Panc1 (cell line): ENCODE measurements at regions not wholly inside any gene's neighbourhood (a gene's known extent, or its start where the extent isn't known, plus 50 kb on each side); places are given as distances from the start of the nearest gene placed in this dataset.

Experiments
- ATAC-seq: fragments of 200-7000 bp; cut with Tn5 transposase; 2 replicates; pipeline ENCODE4 v1.9.1; 2020; ENCODE audit warnings: mild to moderate bottlenecking, moderate library complexity
- BruUV-seq: library from RNA; stranded (reverse); fragments of 400-500 nt; replicated peaks from 2 replicates; lab custom pipeline; 2021; lab: Mats Ljungman, UMichigan
- CTCF ChIA-PET: fragments of 300-600 bp; sonication (Branson Sonifier 250); formaldehyde crosslinking; loops from one replicate; lab custom pipeline; 2022; ENCODE audit warnings: antibody characterized with exemption; lab: Charles Lee
- POLR2A ChIA-PET: fragments of 300-600 bp; sonication (Branson Sonifier 250); formaldehyde crosslinking; loops from one replicate; lab custom pipeline; 2022; ENCODE audit warnings: antibody characterized with exemption; lab: Charles Lee
- DNase-seq: peaks from one replicate; pipeline ENCODE4 v3.0.0-alpha.2; 2010; ENCODE audit warnings: low read depth, low spot score
- H3K27ac ChIP-seq: 2 replicates; pipeline ENCODE4 v1.5.1; 2011; ENCODE audit warnings: mild to moderate bottlenecking, low read length, inconsistent platforms
- H3K27me3 ChIP-seq: fragments of 200-500 bp; sonication (Bioruptor generic); 2 replicates; pipeline ENCODE4 v1.6.0; 2014; ENCODE audit warnings: low read length, inconsistent platforms; ENCODE audit not compliant: control insufficient read depth, insufficient read depth
- H3K36me3 ChIP-seq: fragments of 200-500 bp; sonication (Bioruptor generic); 2 replicates; pipeline ENCODE4 v1.5.1; 2014; ENCODE audit warnings: inconsistent platforms, mild to moderate bottlenecking, low read length, moderate library complexity; ENCODE audit not compliant: control insufficient read depth, insufficient read depth
- H3K4me1 ChIP-seq: 2 replicates; pipeline ENCODE4 v1.5.1; 2011; ENCODE audit warnings: inconsistent platforms, mild to moderate bottlenecking, low read length, moderate library complexity; ENCODE audit not compliant: control insufficient read depth, insufficient read depth
- H3K4me3 ChIP-seq, 2 experiments: 2 replicates each; pipeline ENCODE4 v1.5.1; 2011 to 2012; ENCODE audit warnings: low read depth in 2 of 2, low read length in 2 of 2, mild to moderate bottlenecking in 2 of 2, inconsistent platforms in 1 of 2, moderate library complexity in 1 of 2
- H3K9me3 ChIP-seq: fragments of 200-500 bp; sonication (Bioruptor generic); 2 replicates; pipeline ENCODE4 v1.5.1; 2014; ENCODE audit warnings: low read depth, mild to moderate bottlenecking, inconsistent platforms, low read length, moderate library complexity; ENCODE audit not compliant: control insufficient read depth, insufficient read depth
- CTCF ChIP-seq: fragments of 450-650 bp; IDR thresholded peaks from 2 replicates; pipeline ENCODE4 v1.5.1; 2017; ENCODE audit warnings: mild to moderate bottlenecking
- POLR2AphosphoS5 ChIP-seq: IDR thresholded peaks from 2 replicates; pipeline ENCODE4 v1.6.1; 2012; ENCODE audit warnings: mild to moderate bottlenecking, low read depth, low read length, moderate library complexity
- REST ChIP-seq, 2 experiments: IDR thresholded peaks; 2 replicates each; pipeline ENCODE4 v1.6.1; 2011 to 2012; ENCODE audit warnings: low read depth in 2 of 2, control low read depth in 1 of 2, low read length in 1 of 2, mild to moderate bottlenecking in 1 of 2, moderate library complexity in 1 of 2; ENCODE audit not compliant: insufficient read depth in 1 of 2
- SIN3A ChIP-seq: IDR thresholded peaks from 2 replicates; pipeline ENCODE4 v1.6.1; 2012; ENCODE audit warnings: low read depth, mild to moderate bottlenecking, low read length, moderate library complexity, borderline replicate concordance; ENCODE audit not compliant: insufficient read depth
- TCF7L2 ChIP-seq: IDR thresholded peaks from 2 replicates; pipeline ENCODE4 v1.6.1; 2011; ENCODE audit warnings: mild to moderate bottlenecking, low read depth, low read length, inconsistent platforms
- in situ Hi-C: cut with HindIII; loops from 2 replicates; pipeline ENCODE4 v1.10.0; 2016; ENCODE audit warnings: low sequenced_read_pairs, low pct_unique_long_range_greater_than_20kb
- intact Hi-C: fragments of 100-400 bp; cut with micrococcal nuclease; formaldehyde crosslinking; loops from one replicate; pipeline ENCODE4 v1.10.0; 2022; ENCODE audit not compliant: unreplicated experiment

- POLR2A ChIA-PET = no interaction called here
- intact Hi-C loops = no loop called here
- in situ Hi-C loops = no loop called here
Observed at GRCh38 chr12:59963546-59963945, 367.7 kb downstream of the SLC16A7 start.

DNA sequence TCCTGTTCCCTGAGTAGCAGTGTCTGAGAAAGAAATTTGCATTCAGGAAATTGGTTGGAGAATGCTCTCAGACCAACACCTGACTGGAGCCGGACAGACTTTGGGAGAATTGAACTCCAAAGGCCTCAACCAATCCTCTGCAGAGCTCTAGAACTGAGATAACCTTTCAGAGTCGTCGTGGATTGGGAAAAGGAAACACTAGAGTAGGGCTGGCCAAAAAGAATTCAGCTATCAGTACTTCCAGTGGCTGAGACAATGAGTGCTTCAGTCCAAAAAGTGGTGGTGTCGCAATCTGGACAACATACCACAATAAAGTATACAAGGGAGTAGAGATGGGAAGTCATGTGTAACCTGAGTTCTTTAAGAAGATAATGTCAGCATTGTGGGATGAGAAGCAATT is 377.1 kb downstream of the SLC16A7 start:
- ATAC-seq = no peak; the same call in 1 of the 2 replicates
- no peak overlapping the region for H3K4me3 ChIP-seq
- intact Hi-C loops = no loop called here

More at GRCh38 chr12:59963546-59963945, 367.7 kb downstream of the SLC16A7 start:
- no peak for DNase-seq
- ATAC-seq = no peak
- H3K9me3 ChIP-seq = no peaks in the 10 kb centered on the region
- BruUV-seq = no TSS peak
- H3K27ac ChIP-seq = no peak overlapping the region
- H3K27me3 ChIP-seq = no peaks in the 10 kb centered on the region
- CTCF ChIA-PET = no interaction called here
- H3K4me1 ChIP-seq = no peaks in the 10 kb centered on the region
- TF ChIP-seq REST (IDR thresholded peaks at IDR 0.05; ENCODE audit: insufficient read depth in 1 of 2, low read depth in 2 of 2, low read length in 1 of 2) (no peak), CTCF (no peak), TCF7L2 (no peak), SIN3A (no peak), POLR2AphosphoS5 (no peak)
- no peaks in the 10 kb centered on the region for H3K36me3 ChIP-seq
- H3K4me3 ChIP-seq = no peak overlapping the region

More for the DNA sequence above, 377.1 kb downstream of the SLC16A7 start:
- H3K36me3 ChIP-seq = no peaks in the 10 kb centered on the region
- no peak for TF ChIP-seq TCF7L2
- no peak for TF ChIP-seq REST (IDR thresholded peaks at IDR 0.05; ENCODE audit: insufficient read depth in 1 of 2, low read depth in 2 of 2, low read length in 1 of 2)
- TF ChIP-seq CTCF = no peak
- TF ChIP-seq POLR2AphosphoS5 = no peak
- TF ChIP-seq SIN3A = no peak
- no peak for DNase-seq
- in situ Hi-C loops = no loop called here
- H3K27me3 ChIP-seq = no peaks in the 10 kb centered on the region
- no peaks in the 10 kb centered on the region for H3K4me1 ChIP-seq
- ChIA-PET POLR2A (no interaction called here), CTCF (no interaction called here)
- no peaks in the 10 kb centered on the region; the same call in 1 of the 2 replicates for H3K9me3 ChIP-seq
- BruUV-seq = no TSS peak
- no peak overlapping the region for H3K27ac ChIP-seq
